Liver (tissue), 8 donors: ENCODE measurements at regions not wholly inside any gene's neighbourhood (a gene's known extent, or its start where the extent isn't known, plus 50 kb on each side); places are given as distances from the start of the nearest gene placed in this dataset.

Source experiments
- DNase-seq: peaks from one replicate; pipeline ENCODE4 v3.0.0-alpha.2; 2017; ENCODE audit warnings: low spot score
- H3K27ac ChIP-seq, 2 donors: one replicate each; pipeline ENCODE4 v1.7.0; 2013; ENCODE audit warnings: inconsistent platforms in 2 of 2, low read length in 2 of 2, control low read depth in 1 of 2, low read depth in 1 of 2, mild to moderate bottlenecking in 1 of 2
- H3K27me3 ChIP-seq, 4 donors: one replicate each; pipeline versions ENCODE4 v1.6.1 to v1.7.0; 2013; ENCODE audit warnings: low read length in 3 of 4, inconsistent platforms in 1 of 4, mild to moderate bottlenecking in 1 of 4, moderate library complexity in 1 of 4; ENCODE audit not compliant: control insufficient read depth in 4 of 4, insufficient read depth in 4 of 4
- H3K36me3 ChIP-seq, 4 donors: one replicate each; pipeline versions ENCODE4 v1.6.1 to v1.7.0; 2013; ENCODE audit warnings: low read length in 3 of 4, mild to moderate bottlenecking in 3 of 4, low read depth in 1 of 4, moderate library complexity in 1 of 4; ENCODE audit not compliant: control insufficient read depth in 4 of 4, insufficient read depth in 3 of 4
- H3K4me1 ChIP-seq, 4 donors: one replicate each; pipeline versions ENCODE4 v1.6.1 to v1.7.0; 2013; ENCODE audit warnings: low read length in 3 of 4, mild to moderate bottlenecking in 3 of 4, moderate library complexity in 1 of 4; ENCODE audit not compliant: control insufficient read depth in 4 of 4, insufficient read depth in 4 of 4
- H3K4me3 ChIP-seq, 3 donors: one replicate each; pipeline versions ENCODE4 v1.6.1 to v1.7.0; 2013; ENCODE audit warnings: low read length in 3 of 3, control low read depth in 1 of 3, low read depth in 1 of 3, mild to moderate bottlenecking in 1 of 3
- H3K9ac ChIP-seq, 2 donors: one replicate each; pipeline ENCODE4 v1.7.0; 2013; ENCODE audit warnings: low read length in 2 of 2, mild to moderate bottlenecking in 2 of 2, moderate library complexity in 2 of 2, control low read depth in 1 of 2, low read depth in 1 of 2
- H3K9me3 ChIP-seq, 4 donors: one replicate each; pipeline versions ENCODE4 v1.6.1 to v1.7.0; 2013; ENCODE audit warnings: low read length in 3 of 4; ENCODE audit not compliant: control insufficient read depth in 4 of 4
- ATF3 ChIP-seq: IDR thresholded peaks from 2 replicates; pipeline ENCODE4 v1.6.1; 2016; ENCODE audit warnings: antibody characterized with exemption
- EGR1 ChIP-seq, 2 donors: IDR thresholded peaks; 2 replicates each; pipeline ENCODE4 v1.6.1; 2016 to 2018; ENCODE audit warnings: antibody characterized with exemption in 2 of 2, low read depth in 2 of 2
- FOXA1 ChIP-seq: IDR thresholded peaks from 2 replicates; pipeline ENCODE4 v1.6.1; 2016; ENCODE audit warnings: antibody characterized with exemption
- FOXA2 ChIP-seq: IDR thresholded peaks from 2 replicates; pipeline ENCODE4 v1.6.1; 2016; ENCODE audit warnings: antibody characterized with exemption
- GABPA ChIP-seq, 2 donors: IDR thresholded peaks in 1 of 2; conservative IDR thresholded peaks in 1 of 2; 2 replicates each; pipeline ENCODE4 v1.6.1; 2016; ENCODE audit warnings: antibody characterized with exemption in 2 of 2, mild to moderate bottlenecking in 1 of 2, moderate library complexity in 1 of 2
- HNF4A ChIP-seq, 2 donors: conservative IDR thresholded peaks; 2 replicates each; pipeline ENCODE4 v1.6.1; 2016; ENCODE audit warnings: antibody characterized with exemption in 2 of 2, mild to moderate bottlenecking in 2 of 2
- HNF4G ChIP-seq: IDR thresholded peaks from 2 replicates; pipeline ENCODE4 v1.6.1; 2016; ENCODE audit warnings: antibody characterized with exemption
- JUND ChIP-seq, 2 donors: IDR thresholded peaks; 2 replicates each; pipeline ENCODE4 v1.6.1; 2016; ENCODE audit warnings: antibody characterized with exemption in 2 of 2
- MAX ChIP-seq: IDR thresholded peaks from 2 replicates; pipeline ENCODE4 v1.6.1; 2016; ENCODE audit warnings: antibody characterized with exemption
- NR2F2 ChIP-seq: IDR thresholded peaks from 2 replicates; pipeline ENCODE4 v1.6.1; 2016; ENCODE audit warnings: antibody characterized with exemption
- RAD21 ChIP-seq, 2 donors: IDR thresholded peaks; 2 replicates each; pipeline ENCODE4 v1.6.1; 2016; ENCODE audit warnings: antibody characterized with exemption in 2 of 2, mild to moderate bottlenecking in 2 of 2
- REST ChIP-seq: IDR thresholded peaks from 2 replicates; pipeline ENCODE4 v1.6.1; 2016; ENCODE audit warnings: antibody characterized with exemption, mild to moderate bottlenecking
- RXRA ChIP-seq, 2 donors: IDR thresholded peaks; 2 replicates each; pipeline ENCODE4 v1.6.1; 2017 to 2018; ENCODE audit warnings: antibody characterized with exemption in 2 of 2, mild to moderate bottlenecking in 1 of 2
- SP1 ChIP-seq: IDR thresholded peaks from 2 replicates; pipeline ENCODE4 v1.6.1; 2018; ENCODE audit warnings: antibody characterized with exemption, mild to moderate bottlenecking
- TAF1 ChIP-seq: conservative IDR thresholded peaks from 2 replicates; pipeline ENCODE4 v1.6.1; 2016; ENCODE audit warnings: antibody characterized with exemption, mild to moderate bottlenecking
- YY1 ChIP-seq: IDR thresholded peaks from 2 replicates; pipeline ENCODE4 v1.6.1; 2016; ENCODE audit warnings: antibody characterized with exemption, mild to moderate bottlenecking
- ZBTB33 ChIP-seq: IDR thresholded peaks from 2 replicates; pipeline ENCODE4 v1.6.1; 2016; ENCODE audit warnings: antibody characterized with exemption
- WGBS: extraction: QIAGEN DNeasy Blood & Tissue Kit; methylation state at CpG from one replicate; pipeline ENCODE4 v1.1.7; 2013; 5-methylcytosine and 5-hydroxymethylcytosine counted together
- TF ChIP-seq, protein P1 (sequence below): fragments of 150-350 bp; IDR thresholded peaks from 2 replicates; pipeline ENCODE4 v1.5.1; 2017; ENCODE audit warnings: improper control_type of control experiment, low read depth, low read length; ENCODE audit not compliant: missing input control
- donor health status: healthy.
- donor health status: healthy.
- donor health status: healthy.
- donor health status: healthy.
- donor health status: healthy.

DNA sequence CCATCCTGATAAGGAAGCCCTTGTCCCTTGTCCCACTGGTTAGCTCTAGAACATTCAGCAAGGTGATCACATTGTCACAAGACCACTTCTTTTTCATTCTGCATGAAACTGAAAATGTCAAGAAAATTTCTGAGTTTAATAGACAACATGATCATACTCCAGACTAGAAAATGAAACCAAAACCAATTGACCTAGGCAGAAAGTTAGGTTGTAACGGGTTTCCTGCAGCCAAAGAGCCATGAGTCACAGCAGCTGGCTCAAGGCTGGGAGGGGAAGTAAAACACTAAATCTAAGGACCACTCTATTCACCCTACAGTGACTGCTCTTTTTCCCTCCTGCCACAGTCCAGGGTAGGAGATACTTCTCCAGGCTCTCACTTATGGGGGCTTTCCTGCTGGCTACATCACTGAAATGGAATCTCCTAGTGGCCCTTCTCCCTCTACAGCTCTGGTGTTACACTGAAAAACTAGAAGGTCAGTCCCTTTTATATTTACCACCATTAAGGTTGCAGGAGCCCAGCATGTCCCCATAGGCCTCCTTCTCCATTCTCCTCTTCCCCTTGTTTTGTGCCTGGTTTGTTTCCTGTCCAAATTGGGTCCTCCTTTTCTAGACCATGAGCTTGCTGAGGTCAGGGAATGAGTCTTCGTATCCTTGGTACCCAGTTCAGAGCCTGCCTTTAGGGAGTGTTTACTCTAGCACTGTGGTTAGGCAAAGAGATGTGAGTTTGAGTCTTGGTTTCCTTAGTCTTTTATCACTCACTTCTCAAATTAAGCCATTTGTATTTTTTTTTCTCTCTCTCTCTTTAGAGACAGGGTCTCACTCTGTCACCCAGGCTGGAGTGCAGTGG lies 236.5 kb upstream of the JUN start:
- H3K36me3 ChIP-seq = no peaks in the 10 kb centered on the region
- H3K9me3 ChIP-seq = no peaks in the 10 kb centered on the region
- TF ChIP-seq HNF4A (conservative IDR thresholded peaks at IDR 0.05) (peak in 1 of 2 donors; percentile 15), FOXA2 (no peak), EGR1 (IDR thresholded peaks at IDR 0.05; ENCODE audit: low read depth in 2 of 2) (no peak), GABPA (IDR thresholded peaks at IDR 0.05 in 1 of 2, conservative IDR thresholded peaks at IDR 0.05 in 1 of 2) (no peak), REST (peak; percentile 56), RAD21 (IDR thresholded peaks at IDR 0.05) (peak; percentile 55 to 63), RXRA (IDR thresholded peaks at IDR 0.05) (peak; percentile 13 to 51), FOXA1 (no peak), TAF1 (no peak), ZBTB33 (no peak), ATF3 (peak; percentile 36), YY1 (peak; percentile 58), HNF4G (no peak), MAX (peak; percentile 56), JUND (IDR thresholded peaks at IDR 0.05) (peak; percentile 91 to 97), NR2F2 (peak; percentile 17), SP1 (peak; percentile 68)
- TF ChIP-seq, protein P1, sequence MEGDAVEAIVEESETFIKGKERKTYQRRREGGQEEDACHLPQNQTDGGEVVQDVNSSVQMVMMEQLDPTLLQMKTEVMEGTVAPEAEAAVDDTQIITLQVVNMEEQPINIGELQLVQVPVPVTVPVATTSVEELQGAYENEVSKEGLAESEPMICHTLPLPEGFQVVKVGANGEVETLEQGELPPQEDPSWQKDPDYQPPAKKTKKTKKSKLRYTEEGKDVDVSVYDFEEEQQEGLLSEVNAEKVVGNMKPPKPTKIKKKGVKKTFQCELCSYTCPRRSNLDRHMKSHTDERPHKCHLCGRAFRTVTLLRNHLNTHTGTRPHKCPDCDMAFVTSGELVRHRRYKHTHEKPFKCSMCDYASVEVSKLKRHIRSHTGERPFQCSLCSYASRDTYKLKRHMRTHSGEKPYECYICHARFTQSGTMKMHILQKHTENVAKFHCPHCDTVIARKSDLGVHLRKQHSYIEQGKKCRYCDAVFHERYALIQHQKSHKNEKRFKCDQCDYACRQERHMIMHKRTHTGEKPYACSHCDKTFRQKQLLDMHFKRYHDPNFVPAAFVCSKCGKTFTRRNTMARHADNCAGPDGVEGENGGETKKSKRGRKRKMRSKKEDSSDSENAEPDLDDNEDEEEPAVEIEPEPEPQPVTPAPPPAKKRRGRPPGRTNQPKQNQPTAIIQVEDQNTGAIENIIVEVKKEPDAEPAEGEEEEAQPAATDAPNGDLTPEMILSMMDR = no peak
- H3K9ac ChIP-seq = peak overlapping the region in 1 of 2 donors; percentile 89
- H3K4me1 ChIP-seq = peaks cover 0 to 8% (median 3%) of the 10 kb centered on the region in 4 donors
- peak overlapping the region; percentile 84 to 85 for H3K27ac ChIP-seq
- 34% methylated on average over 2 of the region's 2 CpGs for WGBS
- no peak for DNase-seq
- H3K27me3 ChIP-seq = no peaks in the 10 kb centered on the region
- peak overlapping the region; percentile 6 to 50 (median 45) for H3K4me3 ChIP-seq
